ENCODE measurements at regions not wholly inside any gene's neighbourhood (a gene's known extent, or its start where the extent isn't known, plus 50 kb on each side); places are given as distances from the start of the nearest gene placed in this dataset.

DNA sequence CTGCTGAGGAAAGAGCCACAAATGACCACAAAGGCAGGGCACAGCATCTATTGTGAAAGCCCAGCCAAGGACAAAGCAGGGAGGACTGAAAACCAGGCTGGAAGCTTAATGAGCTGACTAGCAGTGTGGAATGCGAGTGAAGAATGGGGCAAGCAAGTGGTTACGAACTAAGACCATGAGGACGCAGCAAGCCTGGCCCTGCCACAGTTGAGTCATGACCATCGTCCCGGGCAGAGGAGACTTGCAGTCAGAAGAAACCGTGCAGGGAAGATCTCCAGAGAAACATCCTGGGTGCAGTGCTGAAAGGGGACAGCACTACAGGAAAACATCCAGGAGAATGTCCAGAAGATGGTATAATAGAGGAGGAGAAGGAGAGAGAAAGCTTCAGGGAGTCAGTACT lies 120.5 kb upstream of the GYPC start:
- ChIA-PET CTCF (no interaction called here), POLR2A (ENCODE audit: unreplicated experiment) (no interaction called here)
- Histone ChIP-seq H3K9me2 (ENCODE audit: insufficient read depth) (no peaks in the 10 kb centered on the region), H3K79me2 (ENCODE audit: low read depth) (no peaks in the 10 kb centered on the region), H2AFZ (no peak overlapping the region), H3K36me3 (ENCODE audit: low read depth) (no peaks in the 10 kb centered on the region), H3K4me2 (no peak overlapping the region), H3K4me3 (no peak overlapping the region), H3K27ac (no peak overlapping the region), H3K9me3 (ENCODE audit: insufficient read depth, low read depth) (no peaks in the 10 kb centered on the region), H3K27me3 (ENCODE audit: insufficient read depth, low read depth) (no peaks in the 10 kb centered on the region), H4K20me1 (ENCODE audit: insufficient read depth) (no peaks in the 10 kb centered on the region), H3F3A (ENCODE audit: insufficient read depth, low read depth) (no peaks in the 10 kb centered on the region), H3K4me1 (replicated peaks; ENCODE audit: insufficient read depth) (no peaks in the 10 kb centered on the region)
- TF ChIP-seq, protein P1, sequence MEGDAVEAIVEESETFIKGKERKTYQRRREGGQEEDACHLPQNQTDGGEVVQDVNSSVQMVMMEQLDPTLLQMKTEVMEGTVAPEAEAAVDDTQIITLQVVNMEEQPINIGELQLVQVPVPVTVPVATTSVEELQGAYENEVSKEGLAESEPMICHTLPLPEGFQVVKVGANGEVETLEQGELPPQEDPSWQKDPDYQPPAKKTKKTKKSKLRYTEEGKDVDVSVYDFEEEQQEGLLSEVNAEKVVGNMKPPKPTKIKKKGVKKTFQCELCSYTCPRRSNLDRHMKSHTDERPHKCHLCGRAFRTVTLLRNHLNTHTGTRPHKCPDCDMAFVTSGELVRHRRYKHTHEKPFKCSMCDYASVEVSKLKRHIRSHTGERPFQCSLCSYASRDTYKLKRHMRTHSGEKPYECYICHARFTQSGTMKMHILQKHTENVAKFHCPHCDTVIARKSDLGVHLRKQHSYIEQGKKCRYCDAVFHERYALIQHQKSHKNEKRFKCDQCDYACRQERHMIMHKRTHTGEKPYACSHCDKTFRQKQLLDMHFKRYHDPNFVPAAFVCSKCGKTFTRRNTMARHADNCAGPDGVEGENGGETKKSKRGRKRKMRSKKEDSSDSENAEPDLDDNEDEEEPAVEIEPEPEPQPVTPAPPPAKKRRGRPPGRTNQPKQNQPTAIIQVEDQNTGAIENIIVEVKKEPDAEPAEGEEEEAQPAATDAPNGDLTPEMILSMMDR (conservative IDR thresholded peaks at IDR 0.05): no peak
- TF ChIP-seq EZH2 (IDR thresholded peaks at IDR 0.05; ENCODE audit: low read depth): no peak
- BruUV-seq (replicated peaks): no TSS peak
- intact Hi-C loops (cut with micrococcal nuclease; ENCODE audit: unreplicated experiment): no loop called here
- peak in 1 of 2 experiments; percentile 28 for DNase-seq

GRCh38 chr2:126536605-126537200 lies 119.3 kb upstream of the GYPC start:
- Histone ChIP-seq H3F3A (ENCODE audit: insufficient read depth, low read depth) (no peaks in the 10 kb centered on the region), H3K9me3 (ENCODE audit: insufficient read depth, low read depth) (no peaks in the 10 kb centered on the region), H3K4me1 (replicated peaks; ENCODE audit: insufficient read depth) (no peaks in the 10 kb centered on the region), H4K20me1 (ENCODE audit: insufficient read depth) (no peaks in the 10 kb centered on the region), H3K27me3 (ENCODE audit: insufficient read depth, low read depth) (no peaks in the 10 kb centered on the region), H3K4me2 (no peak overlapping the region), H3K79me2 (ENCODE audit: low read depth) (no peaks in the 10 kb centered on the region), H2AFZ (no peak overlapping the region), H3K36me3 (ENCODE audit: low read depth) (no peaks in the 10 kb centered on the region), H3K27ac (no peak overlapping the region), H3K9me2 (ENCODE audit: insufficient read depth) (no peaks in the 10 kb centered on the region), H3K4me3 (no peak overlapping the region)
- POLR2A ChIA-PET (ENCODE audit: unreplicated experiment): no interaction called here
- no TSS peak for BruUV-seq (replicated peaks)
- CTCF ChIA-PET: no interaction called here
- DNase-seq: peak in 1 of 2 experiments; percentile 20
- intact Hi-C loops (cut with micrococcal nuclease; ENCODE audit: unreplicated experiment): no loop called here
- TF ChIP-seq EZH2 (IDR thresholded peaks at IDR 0.05; ENCODE audit: low read depth): no peak
- TF ChIP-seq, protein P1 (conservative IDR thresholded peaks at IDR 0.05): no peak

GRCh38 chr2:126539101-126539500 lies 116.9 kb upstream of the GYPC start:
- Histone ChIP-seq H3F3A (ENCODE audit: insufficient read depth, low read depth) (no peaks in the 10 kb centered on the region), H3K79me2 (ENCODE audit: low read depth) (no peaks in the 10 kb centered on the region), H3K9me2 (ENCODE audit: insufficient read depth) (no peaks in the 10 kb centered on the region), H3K27me3 (ENCODE audit: insufficient read depth, low read depth) (no peaks in the 10 kb centered on the region), H3K4me3 (no peak overlapping the region), H3K36me3 (ENCODE audit: low read depth) (no peaks in the 10 kb centered on the region), H3K4me1 (replicated peaks; ENCODE audit: insufficient read depth) (no peaks in the 10 kb centered on the region), H4K20me1 (ENCODE audit: insufficient read depth) (no peaks in the 10 kb centered on the region), H3K27ac (no peak overlapping the region), H3K4me2 (no peak overlapping the region), H3K9me3 (ENCODE audit: insufficient read depth, low read depth) (peaks cover 13% of the 10 kb centered on the region; the same call in 1 of the 2 replicates), H2AFZ (no peak overlapping the region)
- ChIA-PET POLR2A (ENCODE audit: unreplicated experiment) (no interaction called here), CTCF (no interaction called here)
- intact Hi-C loops (cut with micrococcal nuclease; ENCODE audit: unreplicated experiment): no loop called here
- no peak for TF ChIP-seq EZH2 (IDR thresholded peaks at IDR 0.05; ENCODE audit: low read depth)
- DNase-seq: peak in 1 of 2 experiments; percentile 11
- BruUV-seq (replicated peaks): no TSS peak

- Histone ChIP-seq H3K79me2 (ENCODE audit: low read depth) (no peaks in the 10 kb centered on the region), H4K20me1 (ENCODE audit: insufficient read depth) (no peaks in the 10 kb centered on the region), H3K27ac (no peak overlapping the region), H2AFZ (no peak overlapping the region), H3K9me3 (ENCODE audit: insufficient read depth, low read depth) (peaks cover 13% of the 10 kb centered on the region; the same call in 1 of the 2 replicates), H3K36me3 (ENCODE audit: low read depth) (no peaks in the 10 kb centered on the region), H3K27me3 (ENCODE audit: insufficient read depth, low read depth) (peaks cover 1% of the 10 kb centered on the region; the same call in 1 of the 2 replicates), H3K9me2 (ENCODE audit: insufficient read depth) (no peaks in the 10 kb centered on the region), H3K4me2 (no peak overlapping the region), H3F3A (ENCODE audit: insufficient read depth, low read depth) (no peaks in the 10 kb centered on the region), H3K4me3 (no peak overlapping the region), H3K4me1 (replicated peaks; ENCODE audit: insufficient read depth) (no peaks in the 10 kb centered on the region)
- TF ChIP-seq EZH2 (IDR thresholded peaks at IDR 0.05; ENCODE audit: low read depth): no peak
- TF ChIP-seq, protein P1 (conservative IDR thresholded peaks at IDR 0.05): no peak
- peak in 1 of 2 experiments; percentile 2 for DNase-seq
- intact Hi-C loops (cut with micrococcal nuclease; ENCODE audit: unreplicated experiment): no loop called here
- ChIA-PET POLR2A (ENCODE audit: unreplicated experiment) (no interaction called here), CTCF (no interaction called here)
- no TSS peak for BruUV-seq (replicated peaks)
Observed at GRCh38 chr2:126542247-126542646, 113.7 kb upstream of the GYPC start.

All from PC-9 (cell line).